DOHH2 (cell line): ENCODE measurements at regions not wholly inside any gene's neighbourhood (a gene's known extent, or its start where the extent isn't known, plus 50 kb on each side); places are given as distances from the start of the nearest gene placed in this dataset.

Source experiments
- EZH2phosphoT487 ChIP-seq: fragments of 200-600 bp; sonication (generic); IDR thresholded peaks from 2 replicates; pipeline ENCODE4 v1.6.1; 2017; ENCODE audit warnings: borderline replicate concordance, mild to moderate bottlenecking, antibody characterized with exemption, low read length, moderate library complexity, mixed read lengths
- TF ChIP-seq, protein P1 (sequence below): fragments of 200-600 bp; sonication (generic); IDR thresholded peaks from one replicate; pipeline ENCODE4 v1.5.1; 2014; ENCODE audit warnings: antibody characterized with exemption, mild to moderate bottlenecking, low read depth, low read length; ENCODE audit not compliant: poor library complexity, severe bottlenecking

DNA sequence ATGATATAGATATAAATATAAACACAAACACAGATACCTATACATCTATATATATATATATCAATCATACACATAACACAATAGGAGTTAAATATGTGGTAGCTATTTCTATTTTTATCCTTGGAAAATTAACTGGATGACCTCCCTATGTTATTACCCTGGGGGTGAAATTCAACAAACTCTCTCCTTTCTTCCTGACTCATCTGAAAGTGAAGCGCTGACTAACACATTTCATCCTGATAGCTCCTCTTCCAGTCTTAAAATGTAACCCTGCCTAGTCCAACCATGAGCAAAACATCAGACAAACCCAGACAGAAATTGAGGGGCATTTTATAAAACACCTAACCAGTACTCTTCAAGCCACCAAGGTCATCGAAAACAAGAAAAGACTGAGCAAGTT, 220.6 kb upstream of the ISX start:
- no peak for TF ChIP-seq EZH2phosphoT487
- TF ChIP-seq, protein P1, sequence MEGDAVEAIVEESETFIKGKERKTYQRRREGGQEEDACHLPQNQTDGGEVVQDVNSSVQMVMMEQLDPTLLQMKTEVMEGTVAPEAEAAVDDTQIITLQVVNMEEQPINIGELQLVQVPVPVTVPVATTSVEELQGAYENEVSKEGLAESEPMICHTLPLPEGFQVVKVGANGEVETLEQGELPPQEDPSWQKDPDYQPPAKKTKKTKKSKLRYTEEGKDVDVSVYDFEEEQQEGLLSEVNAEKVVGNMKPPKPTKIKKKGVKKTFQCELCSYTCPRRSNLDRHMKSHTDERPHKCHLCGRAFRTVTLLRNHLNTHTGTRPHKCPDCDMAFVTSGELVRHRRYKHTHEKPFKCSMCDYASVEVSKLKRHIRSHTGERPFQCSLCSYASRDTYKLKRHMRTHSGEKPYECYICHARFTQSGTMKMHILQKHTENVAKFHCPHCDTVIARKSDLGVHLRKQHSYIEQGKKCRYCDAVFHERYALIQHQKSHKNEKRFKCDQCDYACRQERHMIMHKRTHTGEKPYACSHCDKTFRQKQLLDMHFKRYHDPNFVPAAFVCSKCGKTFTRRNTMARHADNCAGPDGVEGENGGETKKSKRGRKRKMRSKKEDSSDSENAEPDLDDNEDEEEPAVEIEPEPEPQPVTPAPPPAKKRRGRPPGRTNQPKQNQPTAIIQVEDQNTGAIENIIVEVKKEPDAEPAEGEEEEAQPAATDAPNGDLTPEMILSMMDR: no peak
